Astrocyte (in vitro differentiated cells and primary cell): ENCODE measurements at regions not wholly inside any gene's neighbourhood (a gene's known extent, or its start where the extent isn't known, plus 50 kb on each side); places are given as distances from the start of the nearest gene placed in this dataset.

Source experiments
- DNase-seq: peaks from one replicate; pipeline ENCODE4 v3.0.0-alpha.2; 2010; ENCODE audit warnings: low read depth
- FAIRE-seq: peaks from 2 replicates; lab custom pipeline; 2011; peaks lifted over from hg19 to GRCh38; lab: Jason Lieb, UNC
- H2AFZ ChIP-seq: 2 replicates; pipeline ENCODE4 v1.6.0; 2012; ENCODE audit warnings: low read depth, low read length, inconsistent platforms
- H3K27ac ChIP-seq: 2 replicates; pipeline ENCODE4 v1.5.1; 2011; ENCODE audit warnings: low read depth, low read length, inconsistent platforms
- H3K27me3 ChIP-seq: 2 replicates; pipeline ENCODE4 v1.6.0; 2011; ENCODE audit warnings: low read length, inconsistent platforms; ENCODE audit not compliant: insufficient read depth
- H3K36me3 ChIP-seq: 2 replicates; pipeline ENCODE4 v1.5.1; 2011; ENCODE audit warnings: low read length, inconsistent platforms; ENCODE audit not compliant: insufficient read depth
- H3K4me1 ChIP-seq: 2 replicates; pipeline ENCODE4 v1.5.1; 2011; ENCODE audit warnings: low read length, inconsistent platforms; ENCODE audit not compliant: insufficient read depth
- H3K4me2 ChIP-seq: 2 replicates; pipeline ENCODE4 v1.6.0; 2012; ENCODE audit warnings: low read length, inconsistent platforms
- H3K4me3 ChIP-seq: 2 replicates; pipeline ENCODE4 v1.5.1; 2011; ENCODE audit warnings: low read depth, mild to moderate bottlenecking, low read length, inconsistent platforms; ENCODE audit not compliant: insufficient read depth
- H3K79me2 ChIP-seq: 2 replicates; pipeline ENCODE4 v1.6.0; 2012; ENCODE audit warnings: mild to moderate bottlenecking, low read length, inconsistent platforms; ENCODE audit not compliant: insufficient read depth
- H3K9ac ChIP-seq: 2 replicates; pipeline ENCODE4 v1.6.0; 2012; ENCODE audit warnings: mild to moderate bottlenecking, low read length, inconsistent platforms
- H3K9me3 ChIP-seq: 2 replicates; pipeline ENCODE4 v1.5.1; 2012; ENCODE audit warnings: low read depth, mild to moderate bottlenecking, low read length, inconsistent platforms; ENCODE audit not compliant: insufficient read depth
- H4K20me1 ChIP-seq: 2 replicates; pipeline ENCODE4 v1.6.0; 2012; ENCODE audit warnings: low read length, inconsistent platforms; ENCODE audit not compliant: insufficient read depth
- H3K27ac Mint-ChIP-seq: one replicate; pipeline ENCODE4 v1.8.0; 2021; ENCODE audit warnings: mild to moderate bottlenecking, mixed read lengths; ENCODE audit not compliant: unreplicated experiment
- H3K27me3 Mint-ChIP-seq: one replicate; pipeline ENCODE4 v1.8.0; 2021; ENCODE audit warnings: low read depth, mixed read lengths; ENCODE audit not compliant: unreplicated experiment
- H3K36me3 Mint-ChIP-seq: one replicate; pipeline ENCODE4 v1.8.0; 2021; ENCODE audit warnings: low read depth, mixed read lengths; ENCODE audit not compliant: unreplicated experiment
- H3K4me1 Mint-ChIP-seq: one replicate; pipeline ENCODE4 v1.8.0; 2021; ENCODE audit warnings: low read depth, mixed read lengths; ENCODE audit not compliant: unreplicated experiment
- H3K4me3 Mint-ChIP-seq: one replicate; pipeline ENCODE4 v1.8.0; 2021; ENCODE audit warnings: mild to moderate bottlenecking, moderate library complexity, mixed read lengths; ENCODE audit not compliant: unreplicated experiment
- H3K9me3 Mint-ChIP-seq: one replicate; pipeline ENCODE4 v1.8.0; 2021; ENCODE audit warnings: mild to moderate bottlenecking, mixed read lengths; ENCODE audit not compliant: unreplicated experiment
- CTCF ChIP-seq: IDR thresholded peaks from 2 replicates; pipeline ENCODE4 v1.5.1; 2011; ENCODE audit warnings: low read depth, mild to moderate bottlenecking, inconsistent platforms, low read length, moderate library complexity; ENCODE audit not compliant: insufficient read depth
- EZH2 ChIP-seq: IDR thresholded peaks from 2 replicates; pipeline ENCODE4 v1.6.1; 2012; ENCODE audit warnings: mild to moderate bottlenecking, low read length, inconsistent platforms; ENCODE audit not compliant: insufficient read depth

- H3K4me2 ChIP-seq, result no peak overlapping the region
- Mint-ChIP-seq H3K27me3 (peaks cover 67% of the 10 kb centered on the region), H3K4me3 (no peak overlapping the region), H3K27ac (no peak overlapping the region), H3K36me3 (peaks cover 1% of the 10 kb centered on the region), H3K9me3 (no peaks in the 10 kb centered on the region), H3K4me1 (no peaks in the 10 kb centered on the region)
- no peak overlapping the region for H3K27ac ChIP-seq
- no peak for FAIRE-seq
- H3K4me3 ChIP-seq, result no peak overlapping the region
- H3K79me2 ChIP-seq, result no peaks in the 10 kb centered on the region
- no peak overlapping the region for H3K9ac ChIP-seq
- TF ChIP-seq CTCF, result no peak
- no peak for TF ChIP-seq EZH2
- no peaks in the 10 kb centered on the region for H3K36me3 ChIP-seq
- no peaks in the 10 kb centered on the region for H3K4me1 ChIP-seq
- H3K9me3 ChIP-seq, result no peaks in the 10 kb centered on the region
- peaks cover 13% of the 10 kb centered on the region for H3K27me3 ChIP-seq
- no peaks in the 10 kb centered on the region for H4K20me1 ChIP-seq
- no peak for DNase-seq
- H2AFZ ChIP-seq, result no peak overlapping the region
Observed at GRCh38 chr15:77732514-77733335, 100.0 kb upstream of the LINGO1 start.

GRCh38 chr15:77731945-77732344 lies 99.2 kb upstream of the LINGO1 start:
- H3K9me3 Mint-ChIP-seq, result no peaks in the 10 kb centered on the region
- no peaks in the 10 kb centered on the region for H3K4me1 Mint-ChIP-seq
- Histone ChIP-seq H3K27ac (no peak overlapping the region), H3K4me3 (no peak overlapping the region), H3K9ac (no peak overlapping the region), H3K27me3 (peaks cover 5% of the 10 kb centered on the region), H3K9me3 (no peaks in the 10 kb centered on the region), H4K20me1 (no peaks in the 10 kb centered on the region), H2AFZ (no peak overlapping the region), H3K36me3 (no peaks in the 10 kb centered on the region), H3K79me2 (no peaks in the 10 kb centered on the region), H3K4me1 (no peaks in the 10 kb centered on the region), H3K4me2 (no peak overlapping the region)
- H3K27ac Mint-ChIP-seq, result no peak overlapping the region
- DNase-seq (no peak), FAIRE-seq (no peak)
- peaks cover 1% of the 10 kb centered on the region for H3K36me3 Mint-ChIP-seq
- H3K4me3 Mint-ChIP-seq, result no peak overlapping the region
- peaks cover 59% of the 10 kb centered on the region for H3K27me3 Mint-ChIP-seq
- TF ChIP-seq CTCF (no peak), EZH2 (no peak)

GRCh38 chr15:77731067-77731466 lies 98.4 kb upstream of the LINGO1 start:
- H3K4me3 ChIP-seq, result no peak overlapping the region
- H3K79me2 ChIP-seq, result no peaks in the 10 kb centered on the region
- Mint-ChIP-seq H3K27me3 (peaks cover 57% of the 10 kb centered on the region), H3K36me3 (peaks cover 1% of the 10 kb centered on the region), H3K4me1 (no peaks in the 10 kb centered on the region), H3K27ac (no peak overlapping the region), H3K4me3 (no peak overlapping the region), H3K9me3 (no peaks in the 10 kb centered on the region)
- DNase-seq (no peak), FAIRE-seq (no peak)
- no peak overlapping the region for H2AFZ ChIP-seq
- no peak overlapping the region for H3K9ac ChIP-seq
- no peaks in the 10 kb centered on the region for H4K20me1 ChIP-seq
- H3K4me2 ChIP-seq, result no peak overlapping the region
- H3K9me3 ChIP-seq, result no peaks in the 10 kb centered on the region
- no peaks in the 10 kb centered on the region for H3K36me3 ChIP-seq
- peaks cover 5% of the 10 kb centered on the region for H3K27me3 ChIP-seq
- no peak for TF ChIP-seq EZH2
- no peak for TF ChIP-seq CTCF
- no peaks in the 10 kb centered on the region for H3K4me1 ChIP-seq
- H3K27ac ChIP-seq, result no peak overlapping the region
